H1 (cell line): ENCODE measurements at regions not wholly inside any gene's neighbourhood (a gene's known extent, or its start where the extent isn't known, plus 50 kb on each side); places are given as distances from the start of the nearest gene placed in this dataset.

ENCODE experiments used
- CTCF ChIA-PET: fragments of 300-600 bp; sonication (Branson Sonifier 250); formaldehyde crosslinking; loops from one replicate; lab custom pipeline; 2021; ENCODE audit not compliant: partially characterized antibody; lab: Charles Lee
- POLR2A ChIA-PET: fragments of 300-600 bp; sonication (Branson Sonifier 250); formaldehyde crosslinking; loops from one replicate; lab custom pipeline; 2021; ENCODE audit warnings: inconsistent platforms; ENCODE audit not compliant: partially characterized antibody; lab: Charles Lee
- DNase-seq, 2 experiments: peaks; one replicate each; pipeline versions ENCODE4 v3.0.0 to v3.0.0-alpha.2; 2010 to 2022; ENCODE audit warnings: low spot score in 2 of 2, low read depth in 1 of 2, mixed read lengths in 1 of 2
- FAIRE-seq: peaks from 2 replicates; lab custom pipeline; 2011; peaks lifted over from hg19 to GRCh38; lab: Jason Lieb, UNC
- H2AFZ ChIP-seq: 2 replicates; pipeline ENCODE4 v1.8.1; 2012; ENCODE audit warnings: low read length, inconsistent platforms
- H2AK5ac ChIP-seq: 2 replicates; pipeline ENCODE4 v1.6.1; 2013; ENCODE audit warnings: low read depth, low read length
- H2BK120ac ChIP-seq: replicated peaks from 2 replicates; pipeline ENCODE3; 2013; ENCODE audit warnings: low read depth, low read length, inconsistent platforms
- H2BK12ac ChIP-seq: 2 replicates; pipeline ENCODE4 v1.6.1; 2013; ENCODE audit warnings: low read depth, low read length
- H2BK15ac ChIP-seq: 2 replicates; pipeline ENCODE4 v1.6.1; 2013; ENCODE audit warnings: low read length
- H2BK20ac ChIP-seq: 2 replicates; pipeline ENCODE4 v1.6.1; 2013; ENCODE audit warnings: low read length
- H2BK5ac ChIP-seq: 2 replicates; pipeline ENCODE4 v1.6.1; 2013; ENCODE audit warnings: low read depth, low read length
- H3K14ac ChIP-seq: 2 replicates; pipeline ENCODE4 v1.6.1; 2013; ENCODE audit warnings: inconsistent platforms; ENCODE audit not compliant: insufficient read length
- H3K18ac ChIP-seq: 2 replicates; pipeline ENCODE4 v1.6.1; 2013; ENCODE audit warnings: low read length; ENCODE audit errors: extremely low read depth
- H3K23ac ChIP-seq: 2 replicates; pipeline ENCODE4 v1.6.1; 2013; ENCODE audit warnings: inconsistent platforms; ENCODE audit not compliant: insufficient read length
- H3K23me2 ChIP-seq: 2 replicates; pipeline ENCODE4 v1.6.1; 2013; ENCODE audit warnings: low read depth, low read length
- H3K27ac ChIP-seq: 2 replicates; pipeline ENCODE4 v1.6.1; 2011; ENCODE audit warnings: low read depth, low read length, inconsistent platforms
- H3K27me3 ChIP-seq, 4 experiments: replicated peaks in 1 of 4; 1 replicate in 1 of 4; 2 replicates in 3 of 4; pipeline versions ENCODE4 v1.6.1 to v1.8.1; 2011 to 2013; ENCODE audit warnings: low read length in 3 of 4, mild to moderate bottlenecking in 3 of 4, inconsistent platforms in 2 of 4, mixed read lengths in 2 of 4, moderate library complexity in 1 of 4; ENCODE audit not compliant: control insufficient read depth in 3 of 4, insufficient read depth in 3 of 4; ENCODE audit errors: extremely low read depth in 1 of 4
- H3K36me3 ChIP-seq, 4 experiments: 2 replicates each; pipeline versions ENCODE4 v1.6.1 to v1.8.1; 2011 to 2013; ENCODE audit warnings: mild to moderate bottlenecking in 4 of 4, low read length in 3 of 4, moderate library complexity in 2 of 4, control low read depth in 1 of 4, inconsistent platforms in 1 of 4; ENCODE audit not compliant: insufficient read depth in 4 of 4, control insufficient read depth in 2 of 4
- H3K4ac ChIP-seq: replicated peaks from 2 replicates; pipeline ENCODE3; 2013; ENCODE audit warnings: low read length, low read depth, mixed read lengths, inconsistent platforms; ENCODE audit not compliant: insufficient read length
- H3K4me1 ChIP-seq, 4 experiments: replicated peaks in 1 of 4; 1 replicate in 1 of 4; 2 replicates in 3 of 4; pipeline versions ENCODE4 v1.6.1 to v1.8.1; 2011 to 2013; ENCODE audit warnings: low read length in 3 of 4, inconsistent platforms in 2 of 4, mixed read lengths in 1 of 4; ENCODE audit not compliant: insufficient read depth in 4 of 4, control insufficient read depth in 3 of 4
- H3K4me2 ChIP-seq, 2 experiments: 2 replicates each; pipeline versions ENCODE4 v1.6.1 to v1.8.1; 2011 to 2013; ENCODE audit warnings: low read depth in 2 of 2, low read length in 2 of 2, control low read depth in 1 of 2, inconsistent platforms in 1 of 2, mild to moderate bottlenecking in 1 of 2; ENCODE audit not compliant: insufficient read depth in 1 of 2
- H3K4me3 ChIP-seq, 4 experiments: fragments of 200-600, 300-600 bp in 1 of 4; sonication (generic), shearing (Covaris generic), sonication (Bioruptor Twin) in 1 of 4; 2 replicates each; pipeline versions ENCODE4 v1.5.1 to v1.8.1; 2011 to 2016; ENCODE audit warnings: low read length in 4 of 4, low read depth in 3 of 4, control low read depth in 2 of 4, inconsistent platforms in 2 of 4, mild to moderate bottlenecking in 2 of 4, mixed read lengths in 1 of 4, moderate library complexity in 1 of 4; ENCODE audit not compliant: insufficient read depth in 2 of 4; ENCODE audit errors: extremely low read depth in 1 of 4
- H3K56ac ChIP-seq: replicated peaks from 2 replicates; pipeline ENCODE3; 2013; ENCODE audit warnings: low read depth, mild to moderate bottlenecking, mixed read lengths, low read length, inconsistent platforms; ENCODE audit not compliant: insufficient read length
- H3K79me1 ChIP-seq: 2 replicates; pipeline ENCODE4 v1.6.1; 2013; ENCODE audit warnings: low read depth, low read length, control low read depth
- H3K79me2 ChIP-seq, 2 experiments: 2 replicates each; pipeline versions ENCODE4 v1.6.1 to v1.8.1; 2012 to 2013; ENCODE audit warnings: low read length in 2 of 2, mild to moderate bottlenecking in 2 of 2, inconsistent platforms in 1 of 2; ENCODE audit not compliant: insufficient read depth in 2 of 2, control insufficient read depth in 1 of 2
- H3K9ac ChIP-seq, 4 experiments: replicated peaks in 1 of 4; 1 replicate in 1 of 4; 2 replicates in 3 of 4; pipeline versions ENCODE4 v1.6.1 to v1.8.1; 2011 to 2013; ENCODE audit warnings: low read depth in 3 of 4, low read length in 3 of 4, control low read depth in 2 of 4, mild to moderate bottlenecking in 2 of 4, moderate library complexity in 2 of 4, inconsistent platforms in 1 of 4; ENCODE audit errors: extremely low read depth in 1 of 4
- H3K9me3 ChIP-seq, 2 experiments: 2 replicates each; pipeline versions ENCODE4 v1.6.1 to v1.8.1; 2012 to 2013; ENCODE audit warnings: mild to moderate bottlenecking in 2 of 2, moderate library complexity in 2 of 2, control low read depth in 1 of 2, inconsistent platforms in 1 of 2, low read depth in 1 of 2, low read length in 1 of 2, mixed read lengths in 1 of 2; ENCODE audit not compliant: insufficient read depth in 2 of 2
- H4K20me1 ChIP-seq, 2 experiments: replicated peaks in 1 of 2; 2 replicates each; pipeline versions ENCODE3 to v1.8.1; 2011 to 2013; ENCODE audit warnings: inconsistent platforms in 2 of 2, low read length in 2 of 2, mild to moderate bottlenecking in 1 of 2; ENCODE audit not compliant: insufficient read depth in 2 of 2, control insufficient read depth in 1 of 2
- H4K5ac ChIP-seq: 2 replicates; pipeline ENCODE4 v1.6.1; 2013; ENCODE audit warnings: low read length, low read depth, mixed read lengths, inconsistent platforms; ENCODE audit not compliant: insufficient read length
- H4K8ac ChIP-seq: 2 replicates; pipeline ENCODE4 v1.8.0; 2013; ENCODE audit warnings: mild to moderate bottlenecking, moderate library complexity, low read length, inconsistent platforms; ENCODE audit not compliant: insufficient read depth; ENCODE audit errors: extremely low read depth
- H4K91ac ChIP-seq: replicated peaks from 2 replicates; pipeline ENCODE3; 2013; ENCODE audit warnings: low read length, mixed read lengths, inconsistent platforms; ENCODE audit not compliant: insufficient read length
- BRCA1 ChIP-seq: IDR thresholded peaks from 2 replicates; pipeline ENCODE4 v1.6.1; 2012; ENCODE audit warnings: low read depth, low read length, improper control_type of control experiment
- CEBPB ChIP-seq: IDR thresholded peaks from 2 replicates; pipeline ENCODE4 v1.6.1; 2012; ENCODE audit warnings: low read depth, low read length
- HDAC6 ChIP-seq: IDR thresholded peaks from one replicate; pipeline ENCODE4 v1.7.1; 2012; ENCODE audit warnings: low read depth, mild to moderate bottlenecking, inconsistent platforms, low read length, moderate library complexity
- POU5F1 ChIP-seq: IDR thresholded peaks from 2 replicates; pipeline ENCODE4 v1.6.1; 2011; ENCODE audit warnings: low read depth, mild to moderate bottlenecking, low read length, moderate library complexity
- WGBS, 2 experiments: shearing (Covaris generic) in 1 of 2; methylation state at CpG; one replicate each; pipeline versions ENCODE4 v1.1.6 to v1.1.7; 2013 to 2015; ENCODE audit warnings: low lambda C conversion rate in 2 of 2, mixed read lengths in 2 of 2, inconsistent platforms in 1 of 2, low coverage in 1 of 2, missing lambda C conversion rate in 1 of 2; ENCODE audit not compliant: insufficient replicate concordance in 2 of 2, insufficient coverage in 1 of 2, insufficient read length in 1 of 2; ENCODE audit errors: extremely low coverage in 1 of 2, missing lambda C conversion rate in 1 of 2; 5-methylcytosine and 5-hydroxymethylcytosine counted together

DNA sequence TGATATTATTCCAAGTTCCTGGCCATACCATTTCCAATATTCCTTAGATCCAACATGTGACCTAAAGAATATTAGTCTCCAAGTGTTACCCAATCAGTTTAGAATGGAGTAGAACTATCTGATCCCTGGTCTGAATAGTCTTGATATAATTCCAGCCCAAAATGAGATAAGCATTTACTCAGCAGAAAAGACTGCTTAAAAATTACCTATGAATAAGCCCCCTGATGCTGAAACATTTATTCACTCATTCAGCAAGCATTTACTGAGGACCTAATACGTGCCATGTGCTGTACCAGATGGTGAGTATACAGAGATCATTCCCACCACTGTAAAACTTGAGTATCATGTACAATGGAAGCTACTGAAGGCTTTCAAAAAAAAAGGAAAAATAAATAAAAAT is 157.0 kb downstream of the FAM114A2 start:
- Histone ChIP-seq H3K27me3 (peaks cover 0 to 1% (median 0%) of the 10 kb centered on the region in 4 experiments; a peak in 1 of 7 replicates), H3K23me2 (no peaks in the 10 kb centered on the region), H2AK5ac (no peak overlapping the region), H3K9ac (no peak overlapping the region), H4K8ac (no peak overlapping the region), H2BK120ac (no peak overlapping the region), H3K79me2 (no peaks in the 10 kb centered on the region), H3K9me3 (no peaks in the 10 kb centered on the region), H2BK20ac (no peak overlapping the region), H4K91ac (no peak overlapping the region), H3K14ac (no peak overlapping the region), H3K36me3 (no peaks in the 10 kb centered on the region), H3K4me1 (peaks cover 0 to 3% (median 0%) of the 10 kb centered on the region in 4 experiments; a peak in 2 of 7 replicates), H2BK12ac (no peak overlapping the region), H2BK5ac (no peak overlapping the region), H3K4ac (no peak overlapping the region), H2BK15ac (no peak overlapping the region), H3K79me1 (no peaks in the 10 kb centered on the region), H3K18ac (no peak overlapping the region), H3K56ac (no peak overlapping the region), H4K5ac (no peak overlapping the region), H3K4me2 (no peak overlapping the region), H3K23ac (no peak overlapping the region), H2AFZ (no peak overlapping the region), H3K4me3 (no peak overlapping the region), H3K27ac (no peak overlapping the region), H4K20me1 (no peaks in the 10 kb centered on the region)
- DNase-seq (no peak), FAIRE-seq (no peak)
- ChIA-PET POLR2A (no interaction called here), CTCF (no interaction called here)
- whole genome bisulfite sequencing, 2 experiments = 82% methylated on average over 1 of the region's 1 CpG; no CpG with 5 or more reads in 1 of the 2 experiments
- TF ChIP-seq HDAC6 = no peak
- TF ChIP-seq CEBPB = no peak
- no peak for TF ChIP-seq BRCA1
- TF ChIP-seq POU5F1 = no peak
